RKO (cell line): ENCODE measurements at regions not wholly inside any gene's neighbourhood (a gene's known extent, or its start where the extent isn't known, plus 50 kb on each side); places are given as distances from the start of the nearest gene placed in this dataset.

Experiments
- DNase-seq: peaks from one replicate; pipeline ENCODE4 v3.0.0-alpha.2; 2016; ENCODE audit warnings: low spot score

DNA sequence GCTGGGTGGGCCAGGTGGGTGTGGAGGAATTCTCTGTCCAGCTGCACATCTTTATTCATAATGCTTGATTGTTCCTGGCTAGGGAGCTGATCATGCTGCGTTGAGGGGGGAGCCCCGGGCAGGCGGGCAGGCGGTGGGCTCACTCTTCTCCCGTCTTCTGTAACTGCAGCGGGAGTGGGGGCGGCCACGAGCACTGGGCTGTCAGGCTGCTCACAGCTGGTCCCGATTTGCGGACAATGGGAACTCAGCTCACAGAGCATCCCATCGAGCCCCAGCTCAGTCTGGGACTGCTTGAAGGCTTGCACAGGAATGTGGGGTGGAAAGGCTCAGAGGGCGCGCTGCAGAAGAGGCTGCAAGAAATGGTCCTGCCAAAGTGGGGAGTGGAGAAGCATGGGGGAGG is 63.8 kb downstream of the EFNB1 start:
- DNase-seq = no peak

DNA sequence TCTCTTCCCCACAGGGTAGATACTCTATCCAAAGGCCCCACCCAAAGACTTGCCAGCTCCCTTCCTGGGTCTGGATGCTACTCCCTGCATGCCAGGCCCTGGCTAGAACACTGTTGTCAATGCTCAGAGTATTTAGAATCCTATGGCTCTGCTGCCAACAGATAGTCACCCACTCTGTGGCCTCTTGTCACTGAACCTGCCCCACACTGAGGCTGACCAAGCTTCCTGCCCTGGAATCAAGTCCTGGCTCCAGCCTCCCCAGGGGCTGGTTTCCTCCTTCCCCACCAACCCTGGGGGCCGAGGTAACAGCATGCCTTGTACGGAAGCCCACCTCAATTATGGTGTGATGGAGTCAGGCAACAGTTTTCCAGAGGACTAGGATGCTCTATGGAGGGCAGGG is 63.3 kb downstream of the EFNB1 start:
- DNase-seq = no peak
